ENCODE measurements at regions not wholly inside any gene's neighbourhood (a gene's known extent, or its start where the extent isn't known, plus 50 kb on each side); places are given as distances from the start of the nearest gene placed in this dataset.
"Not testable (repeated sequence)": the region's sequence is repeated elsewhere in the genome, so short reads cannot be mapped to it uniquely, and the experiment has no call there.

- no peak for DNase-seq (ENCODE audit: low spot score)
These were observed 747.2 kb downstream of the STPG2 start for GRCh38 chr4:97396097-97396496.

- DNase-seq (ENCODE audit: low spot score), result no peak
These were observed 746.7 kb downstream of the STPG2 start for GRCh38 chr4:97396605-97397004.

- no peak for DNase-seq (ENCODE audit: low spot score)
These were observed 738.3 kb downstream of the STPG2 start for GRCh38 chr4:97404876-97405523.

GRCh38 chr4:97411356-97411755 lies 731.9 kb downstream of the STPG2 start:
- DNase-seq (ENCODE audit: low spot score), result no peak

- DNase-seq (ENCODE audit: low spot score), result no peak
These were observed 730.9 kb downstream of the STPG2 start for GRCh38 chr4:97412331-97412730.

GRCh38 chr4:97414161-97414560 lies 729.1 kb downstream of the STPG2 start:
- no peak for DNase-seq (ENCODE audit: low spot score)

- peak; percentile 15 for DNase-seq (ENCODE audit: low spot score)
These were observed 710.7 kb downstream of the STPG2 start for GRCh38 chr4:97432551-97432950.

- DNase-seq (ENCODE audit: low spot score), result not testable (repeated sequence)
These were observed 705.1 kb downstream of the STPG2 start for GRCh38 chr4:97437998-97438705.

GRCh38 chr4:97453186-97453585 lies 690.1 kb downstream of the STPG2 start:
- no peak for DNase-seq (ENCODE audit: low spot score)

GRCh38 chr4:97457253-97457652 lies 686.0 kb downstream of the STPG2 start:
- no peak for DNase-seq (ENCODE audit: low spot score)

- DNase-seq (ENCODE audit: low spot score), result no peak
These were observed 675.0 kb downstream of the STPG2 start for GRCh38 chr4:97468272-97468671.

GRCh38 chr4:97475621-97476020 lies 667.7 kb downstream of the STPG2 start:
- DNase-seq (ENCODE audit: low spot score), result no peak

- DNase-seq (ENCODE audit: low spot score), result no peak
These were observed 665.3 kb downstream of the STPG2 start for GRCh38 chr4:97477974-97478373.

- DNase-seq (ENCODE audit: low spot score), result no peak
These were observed 663.9 kb downstream of the STPG2 start for GRCh38 chr4:97479388-97479787.

GRCh38 chr4:97491856-97492255 lies 651.4 kb downstream of the STPG2 start:
- DNase-seq (ENCODE audit: low spot score), result no peak

GRCh38 chr4:97493815-97494518 lies 649.3 kb downstream of the STPG2 start:
- DNase-seq (ENCODE audit: low spot score), result peak; percentile 23

GRCh38 chr4:97496298-97496873 lies 646.9 kb downstream of the STPG2 start:
- peak; percentile 48 for DNase-seq (ENCODE audit: low spot score)

- DNase-seq (ENCODE audit: low spot score), result peak; percentile 45
These were observed 644.4 kb downstream of the STPG2 start for GRCh38 chr4:97498875-97499274.

GRCh38 chr4:97500423-97500822 lies 642.9 kb downstream of the STPG2 start:
- DNase-seq (ENCODE audit: low spot score), result no peak

GRCh38 chr4:97504713-97505112 lies 638.6 kb downstream of the STPG2 start:
- no peak for DNase-seq (ENCODE audit: low spot score)

- DNase-seq (ENCODE audit: low spot score), result no peak
These were observed 635.6 kb downstream of the STPG2 start for GRCh38 chr4:97507587-97508245.
